Pancreas (tissue), 10 donors: ENCODE measurements at regions not wholly inside any gene's neighbourhood (a gene's known extent, or its start where the extent isn't known, plus 50 kb on each side); places are given as distances from the start of the nearest gene placed in this dataset.

Experiments
- ATAC-seq, 4 donors: fragments of 200-7000 bp; cut with Tn5 transposase; one replicate each; pipeline versions ENCODE4 v1.8.0 to v1.9.1; 2020; ENCODE audit warnings: mild to moderate bottlenecking in 4 of 4, moderate library complexity in 4 of 4
- DNase-seq, 6 donors: peaks; one replicate each; pipeline ENCODE4 v3.0.0-alpha.2; 2020
- FAIRE-seq: peaks from 2 replicates; lab custom pipeline; 2012; peaks lifted over from hg19 to GRCh38; lab: Jason Lieb, UNC
- H3K27ac ChIP-seq, 4 donors: fragments of 200-600 bp; sonication (generic); 1 replicate in 3 of 4; 2 replicates in 1 of 4; pipeline versions ENCODE4 v1.5.0 to v1.8.0; 2020
- H3K27me3 ChIP-seq, 4 donors: fragments of 200-600 bp; one replicate each; pipeline ENCODE4 v1.8.0; 2021
- H3K36me3 ChIP-seq, 3 donors: fragments of 200-600 bp; sonication (generic) in 1 of 3; one replicate each; pipeline versions ENCODE4 v1.5.0 to v1.8.0; 2020 to 2021
- H3K4me1 ChIP-seq, 3 donors: fragments of 200-600 bp; one replicate each; pipeline ENCODE4 v1.8.0; 2021
- H3K4me3 ChIP-seq, 4 donors: fragments of 200-600 bp; sonication (generic) in 2 of 4; one replicate each; pipeline versions ENCODE4 v1.5.0 to v1.8.0; 2020 to 2021
- H3K9me3 ChIP-seq, 4 donors: fragments of 200-600 bp; one replicate each; pipeline ENCODE4 v1.8.0; 2021
- CTCF ChIP-seq, 4 donors: fragments of 200-600 bp; sonication (generic) in 3 of 4; IDR thresholded peaks; one replicate each; pipeline versions ENCODE4 v1.5.0 to v1.8.0; 2021; ENCODE audit warnings: antibody characterized with exemption in 4 of 4
- whole genome bisulfite sequencing, 2 donors: extraction: QIAGEN DNeasy Blood & Tissue Kit; methylation state at CpG; one replicate each; pipeline ENCODE4 v1.1.7; 2013; 5-methylcytosine and 5-hydroxymethylcytosine counted together
- intact Hi-C, 3 donors: fragments of 100-400 bp; cut with DNase I; formaldehyde crosslinking; loops; one replicate each; pipeline versions ENCODE4 v1.11.1 to v1.14.2; 2022
- donor health status: healthy with polysubstance abuse.
- donor health status: DM: no; HTN: no; CAD: no; lungs with moderate emphysema.
- donor health status: DM: no; HTN: no; CAD: no.
- donor health status: control.
- donor health status: control.
- donor health status: Bipolar disorder and iron deficiency.
- donor health status: DM: yes; HTN: yes; CAD: no.
- donor health status: DM: no; HTN: no; CAD: no.
- donor health status: DM: no; HTN: no; CAD: no.
- donor health status: DM: yes; HTN: yes; CAD: no.

- WGBS, 2 donors = 54 to 65% methylated on average over 5 of the region's 5 CpGs
- no peak for FAIRE-seq
- ATAC-seq = no peak
- Histone ChIP-seq H3K36me3 (no peaks in the 10 kb centered on the region), H3K4me1 (no peaks in the 10 kb centered on the region), H3K9me3 (no peaks in the 10 kb centered on the region), H3K27me3 (no peaks in the 10 kb centered on the region), H3K4me3 (no peak overlapping the region), H3K27ac (no peak overlapping the region)
- DNase-seq = no peak
- no peak for TF ChIP-seq CTCF (IDR thresholded peaks at IDR 0.05)
- intact Hi-C loops = no loop called here
These were observed 293.5 kb upstream of the FSTL5 start for GRCh38 chr4:162457071-162457865.

GRCh38 chr4:162456106-162456505 is 292.3 kb upstream of the FSTL5 start:
- H3K4me1 ChIP-seq = no peaks in the 10 kb centered on the region
- FAIRE-seq = no peak
- no peak overlapping the region for H3K4me3 ChIP-seq
- H3K9me3 ChIP-seq = no peaks in the 10 kb centered on the region
- DNase-seq = no peak
- no peak overlapping the region for H3K27ac ChIP-seq
- intact Hi-C loops = no loop called here
- WGBS, 2 donors = 45 to 55% methylated on average over 3 of the region's 3 CpGs
- no peaks in the 10 kb centered on the region for H3K27me3 ChIP-seq
- TF ChIP-seq CTCF (IDR thresholded peaks at IDR 0.05) = no peak
- no peak for ATAC-seq
- H3K36me3 ChIP-seq = no peaks in the 10 kb centered on the region

- no peak for FAIRE-seq
- no peak for ATAC-seq
- Histone ChIP-seq H3K27ac (no peak overlapping the region), H3K4me1 (no peaks in the 10 kb centered on the region), H3K4me3 (no peak overlapping the region), H3K36me3 (no peaks in the 10 kb centered on the region), H3K27me3 (no peaks in the 10 kb centered on the region), H3K9me3 (no peaks in the 10 kb centered on the region)
- DNase-seq = no peak
- intact Hi-C loops = no loop called here
- TF ChIP-seq CTCF (IDR thresholded peaks at IDR 0.05) = no peak
These were observed 286.8 kb upstream of the FSTL5 start for GRCh38 chr4:162450531-162451035.

- ATAC-seq (no peak), DNase-seq (no peak), FAIRE-seq (no peak)
- intact Hi-C loops = no loop called here
- Histone ChIP-seq H3K4me3 (no peak overlapping the region), H3K9me3 (no peaks in the 10 kb centered on the region), H3K27ac (no peak overlapping the region), H3K4me1 (no peaks in the 10 kb centered on the region), H3K36me3 (no peaks in the 10 kb centered on the region), H3K27me3 (no peaks in the 10 kb centered on the region)
- WGBS, 2 donors = 26 to 45% methylated on average over 2 of the region's 2 CpGs
- no peak for TF ChIP-seq CTCF (IDR thresholded peaks at IDR 0.05)
These were observed 279.7 kb upstream of the FSTL5 start for GRCh38 chr4:162443510-162443909.

GRCh38 chr4:162442128-162442527 is 278.3 kb upstream of the FSTL5 start:
- intact Hi-C loops = no loop called here
- no peak for FAIRE-seq
- 27 to 31% methylated on average over 2 of the region's 2 CpGs for WGBS, 2 donors

More at GRCh38 chr4:162442128-162442527, 278.3 kb upstream of the FSTL5 start:
- no peak for DNase-seq
- Histone ChIP-seq H3K4me3 (no peak overlapping the region), H3K9me3 (no peaks in the 10 kb centered on the region), H3K27ac (no peak overlapping the region), H3K36me3 (no peaks in the 10 kb centered on the region), H3K27me3 (no peaks in the 10 kb centered on the region), H3K4me1 (no peaks in the 10 kb centered on the region)
- ATAC-seq = no peak
- TF ChIP-seq CTCF (IDR thresholded peaks at IDR 0.05) = no peak
